Mucosa of stomach (tissue), 1 donor: ENCODE measurements at regions not wholly inside any gene's neighbourhood (a gene's known extent, or its start where the extent isn't known, plus 50 kb on each side); places are given as distances from the start of the nearest gene placed in this dataset.

Experiments
- H3K27me3 ChIP-seq: one replicate; pipeline ENCODE4 v1.7.0; 2013; ENCODE audit warnings: mild to moderate bottlenecking, low read length; ENCODE audit not compliant: control insufficient read depth, insufficient read depth
- H3K36me3 ChIP-seq: one replicate; pipeline ENCODE4 v1.7.0; 2013; ENCODE audit warnings: low read length; ENCODE audit not compliant: control insufficient read depth, insufficient read depth
- H3K4me1 ChIP-seq: one replicate; pipeline ENCODE4 v1.7.0; 2013; ENCODE audit warnings: mild to moderate bottlenecking, low read length; ENCODE audit not compliant: control insufficient read depth, insufficient read depth
- H3K4me3 ChIP-seq: one replicate; pipeline ENCODE4 v1.7.0; 2013; ENCODE audit warnings: low read length
- H3K9ac ChIP-seq: one replicate; pipeline ENCODE4 v1.7.0; 2013; ENCODE audit warnings: mild to moderate bottlenecking, low read length, moderate library complexity
- H3K9me3 ChIP-seq: one replicate; pipeline ENCODE4 v1.7.0; 2013; ENCODE audit warnings: mild to moderate bottlenecking, low read length, moderate library complexity; ENCODE audit not compliant: control insufficient read depth
- donor health status: Pancreatic carcinoma.

DNA sequence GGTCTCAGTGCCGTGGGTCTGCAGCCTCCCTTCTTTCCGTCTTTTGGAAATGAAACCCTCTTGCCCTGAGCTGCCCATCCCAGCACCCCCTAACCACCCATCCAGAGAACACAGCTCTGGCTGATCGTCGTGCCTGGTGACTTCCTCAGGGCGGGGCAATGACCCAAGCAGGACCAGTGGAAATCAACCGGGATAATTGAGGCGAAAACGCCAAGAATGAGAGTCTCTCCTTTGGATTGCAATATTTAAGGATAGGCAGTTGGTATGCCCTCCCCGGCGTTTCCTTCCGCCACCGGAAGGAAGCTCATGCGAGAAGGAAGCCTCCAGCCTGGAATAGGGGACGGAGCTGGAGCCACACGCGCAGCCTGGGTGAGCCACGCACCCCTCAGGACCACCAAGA is 73.7 kb upstream of the PFKP start:
- no peak overlapping the region for H3K4me3 ChIP-seq
- H3K27me3 ChIP-seq: no peaks in the 10 kb centered on the region
- H3K9ac ChIP-seq: no peak overlapping the region
- no peaks in the 10 kb centered on the region for H3K9me3 ChIP-seq
- no peaks in the 10 kb centered on the region for H3K4me1 ChIP-seq
- no peaks in the 10 kb centered on the region for H3K36me3 ChIP-seq

DNA sequence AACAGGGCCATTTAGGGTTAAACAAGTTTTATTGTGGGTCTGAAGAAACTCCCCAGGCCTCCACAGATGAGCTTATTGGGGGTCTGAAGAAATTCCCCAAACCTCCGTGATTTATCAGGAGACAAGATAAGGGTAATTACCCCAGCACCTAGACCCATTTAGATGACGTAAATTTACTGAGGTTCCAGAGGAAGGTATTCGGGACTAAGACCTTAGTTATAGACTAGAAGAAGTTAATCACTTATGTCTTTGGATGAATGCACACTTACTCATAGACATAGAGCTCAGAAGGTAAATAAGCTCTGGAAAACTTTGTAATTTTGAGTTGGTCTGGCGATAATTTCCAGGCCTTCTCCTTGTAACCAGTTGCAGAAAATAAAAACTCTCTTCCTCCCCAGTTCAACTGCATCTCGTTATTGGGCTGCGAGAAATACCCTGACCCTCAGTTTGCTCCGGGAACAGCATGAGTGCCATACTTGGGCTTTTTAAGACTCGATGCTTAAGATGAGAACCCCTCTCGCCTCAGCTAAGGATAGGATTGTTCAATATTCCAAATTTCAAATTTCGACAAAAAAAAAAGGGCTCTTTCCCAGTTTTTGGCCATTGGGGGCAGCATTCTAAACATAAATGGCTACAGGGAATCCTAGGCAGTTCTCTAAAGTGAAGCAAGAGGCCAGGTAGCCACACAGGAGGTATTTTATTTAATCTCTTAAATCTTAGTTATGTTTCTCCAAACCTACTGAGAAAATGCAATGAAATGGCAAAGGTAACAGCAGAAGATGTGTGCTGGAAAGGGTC is 74.7 kb upstream of the PFKP start:
- no peaks in the 10 kb centered on the region for H3K36me3 ChIP-seq
- H3K27me3 ChIP-seq: no peaks in the 10 kb centered on the region
- H3K9me3 ChIP-seq: no peaks in the 10 kb centered on the region

DNA sequence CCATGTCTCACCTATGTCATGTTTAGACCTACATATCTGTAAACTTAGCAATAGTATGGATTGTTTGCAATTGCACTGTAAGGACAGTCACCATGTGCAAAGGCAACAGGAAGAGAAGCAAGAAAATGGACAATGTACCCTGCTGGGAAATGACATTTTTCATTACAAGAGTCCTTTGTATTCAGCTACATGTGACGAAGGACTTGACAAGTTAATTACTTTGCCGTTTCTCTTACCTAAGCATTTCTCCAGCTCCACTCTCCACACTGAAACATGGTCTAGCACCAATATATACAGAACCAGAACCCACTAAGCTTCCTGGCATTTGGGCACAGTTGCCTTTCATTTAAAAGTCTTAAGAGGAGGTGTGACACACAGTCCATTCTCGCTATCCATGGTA is 76.6 kb upstream of the PFKP start:
- Histone ChIP-seq H3K9ac (no peak overlapping the region), H3K4me1 (peaks cover 15% of the 10 kb centered on the region), H3K27me3 (no peaks in the 10 kb centered on the region), H3K36me3 (no peaks in the 10 kb centered on the region), H3K9me3 (no peaks in the 10 kb centered on the region), H3K4me3 (no peak overlapping the region)

More for the DNA sequence above, 74.7 kb upstream of the PFKP start:
- H3K9ac ChIP-seq: no peak overlapping the region
- H3K4me3 ChIP-seq: no peak overlapping the region
- no peaks in the 10 kb centered on the region for H3K4me1 ChIP-seq

DNA sequence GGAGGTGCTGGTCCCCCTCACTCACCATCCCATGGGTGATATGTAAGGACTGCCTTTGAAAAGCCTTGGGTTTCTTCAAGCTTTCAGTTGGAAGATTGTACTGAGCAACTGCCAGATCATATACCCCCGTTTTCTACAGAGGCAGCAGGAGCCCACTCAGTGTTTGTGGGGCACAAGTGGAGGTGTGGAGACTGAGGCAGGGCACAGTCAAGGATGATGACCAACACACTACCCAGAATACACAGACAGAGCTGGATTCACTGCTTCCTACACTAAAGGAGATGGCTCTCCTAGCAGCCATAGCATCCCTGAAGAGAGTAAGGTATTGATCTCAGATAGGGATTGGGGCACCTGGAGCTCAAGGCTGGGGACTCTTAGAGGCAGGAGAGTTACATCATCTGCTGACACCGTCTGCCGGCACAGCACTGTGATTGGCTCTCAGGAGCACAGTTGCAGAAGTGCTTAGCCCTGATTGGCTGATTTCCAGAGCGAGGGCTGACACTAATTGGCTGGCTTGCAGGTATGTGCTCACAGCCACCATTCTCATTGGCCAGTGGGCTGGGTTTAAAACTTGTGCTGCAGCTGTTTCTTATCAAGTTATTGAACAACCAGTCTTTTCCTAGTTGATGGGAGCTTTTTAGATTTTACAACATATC is 77.9 kb upstream of the PFKP start:
- no peaks in the 10 kb centered on the region for H3K27me3 ChIP-seq
- H3K4me1 ChIP-seq: peaks cover 25% of the 10 kb centered on the region
- no peaks in the 10 kb centered on the region for H3K36me3 ChIP-seq
- no peak overlapping the region for H3K4me3 ChIP-seq
- H3K9me3 ChIP-seq: no peaks in the 10 kb centered on the region
- no peak overlapping the region for H3K9ac ChIP-seq

DNA sequence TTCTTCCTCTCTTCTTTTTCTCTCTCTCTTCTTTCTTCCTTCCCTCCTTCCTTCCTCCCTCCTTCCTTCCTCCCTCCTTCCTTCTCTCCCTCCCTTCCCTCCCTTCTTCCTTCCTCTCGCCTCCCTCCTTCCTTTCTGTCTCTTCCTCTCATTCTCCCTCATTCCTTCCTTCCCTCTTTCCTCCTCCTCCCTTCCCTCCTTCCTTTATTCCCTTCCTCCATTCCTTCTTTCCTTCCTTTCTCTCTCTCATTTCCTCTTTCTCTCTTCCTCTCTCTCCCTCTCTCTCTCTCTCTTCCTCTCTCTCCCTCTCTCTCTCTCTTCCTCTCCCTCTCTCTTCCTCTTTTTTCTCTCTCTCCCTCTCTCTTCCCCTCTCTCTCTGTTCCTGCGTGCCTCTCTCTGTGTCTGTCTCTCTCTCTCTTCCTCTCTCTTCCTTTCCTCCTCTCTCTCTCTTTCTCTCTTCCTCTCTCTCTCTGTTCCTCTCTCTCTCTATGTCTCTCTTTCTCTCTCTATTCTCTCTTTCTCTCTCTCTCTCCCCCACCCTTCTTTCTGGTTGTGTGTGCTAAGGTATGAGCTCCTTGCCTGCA is 80.1 kb upstream of the PFKP start:
- no peak overlapping the region for H3K4me3 ChIP-seq
- H3K36me3 ChIP-seq: no peaks in the 10 kb centered on the region
- no peaks in the 10 kb centered on the region for H3K27me3 ChIP-seq
- peaks cover 25% of the 10 kb centered on the region for H3K4me1 ChIP-seq
- H3K9me3 ChIP-seq: no peaks in the 10 kb centered on the region
- H3K9ac ChIP-seq: no peak overlapping the region

DNA sequence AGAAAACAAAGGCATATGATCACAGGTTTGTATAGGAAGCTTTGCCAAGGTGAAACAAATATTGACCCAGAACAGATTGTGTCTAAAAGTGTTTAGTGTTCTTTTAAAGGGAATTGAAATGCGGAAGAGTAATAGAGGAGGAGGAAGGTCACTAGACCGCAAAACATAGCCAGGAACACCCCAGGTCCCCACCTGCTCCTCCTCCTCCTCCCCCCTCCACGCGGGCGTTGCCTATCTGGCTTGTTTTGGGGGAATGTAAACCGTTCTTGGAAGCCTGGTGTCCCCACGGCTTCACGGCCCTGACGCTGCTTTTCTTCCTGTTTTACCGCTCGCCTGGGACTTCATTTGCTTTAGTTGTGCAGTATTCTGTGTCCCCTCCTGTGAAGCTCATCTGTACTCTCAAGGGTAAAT is 81.0 kb upstream of the PFKP start:
- no peaks in the 10 kb centered on the region for H3K9me3 ChIP-seq
- H3K9ac ChIP-seq: peak overlapping the region; percentile 33
- no peaks in the 10 kb centered on the region for H3K36me3 ChIP-seq
- H3K27me3 ChIP-seq: no peaks in the 10 kb centered on the region
- H3K4me3 ChIP-seq: peak overlapping the region; percentile 42
- H3K4me1 ChIP-seq: peaks cover 25% of the 10 kb centered on the region

DNA sequence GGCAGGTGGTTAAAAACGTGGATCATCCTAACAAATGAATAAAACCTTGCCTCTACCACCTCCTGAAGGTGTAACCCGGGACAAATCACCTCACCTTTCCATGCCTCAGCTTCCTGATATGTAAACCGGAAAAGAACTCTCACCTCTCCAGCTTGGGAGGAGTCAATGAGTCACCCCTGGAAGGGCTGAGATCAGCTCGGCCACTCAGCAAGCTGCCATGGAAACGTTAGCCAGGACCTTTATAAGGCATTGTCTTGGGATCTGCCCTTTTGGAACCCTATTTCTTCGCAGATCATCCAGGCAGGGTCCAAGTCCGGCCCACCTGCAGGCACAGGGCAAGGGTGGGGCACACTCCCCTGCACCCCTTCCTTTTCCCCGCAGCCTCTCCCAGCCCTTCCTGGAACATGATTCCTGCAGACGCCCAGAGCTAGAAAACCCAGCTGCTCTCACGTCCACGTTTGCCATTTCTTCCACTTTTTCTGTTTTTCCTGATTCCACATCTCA is 81.6 kb upstream of the PFKP start:
- H3K9ac ChIP-seq: peak overlapping the region; percentile 33
- H3K9me3 ChIP-seq: no peaks in the 10 kb centered on the region
- H3K4me1 ChIP-seq: peaks cover 25% of the 10 kb centered on the region
- H3K4me3 ChIP-seq: peak overlapping the region; percentile 42
- no peaks in the 10 kb centered on the region for H3K27me3 ChIP-seq
- no peaks in the 10 kb centered on the region for H3K36me3 ChIP-seq

DNA sequence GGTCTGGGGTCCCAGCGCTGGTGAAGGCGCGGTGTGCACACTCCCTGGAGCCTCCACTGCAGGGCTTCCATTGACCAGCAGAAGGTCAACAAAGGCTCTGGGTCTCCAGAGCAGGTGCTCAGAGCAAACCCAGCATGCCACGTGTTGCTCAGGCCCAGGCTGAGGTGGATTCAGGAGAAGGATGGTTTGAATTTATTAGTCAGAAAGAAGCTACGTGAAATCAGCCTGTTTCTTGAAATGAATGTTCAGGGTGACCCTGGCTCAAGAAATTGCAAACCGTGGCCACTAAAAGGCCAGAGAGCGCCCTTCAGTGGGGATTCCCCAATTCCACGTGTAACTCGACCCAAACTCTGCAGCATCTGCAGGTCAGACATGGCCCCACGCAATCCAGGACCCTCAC is 82.7 kb upstream of the PFKP start:
- H3K4me3 ChIP-seq: no peak overlapping the region
- no peaks in the 10 kb centered on the region for H3K36me3 ChIP-seq
- no peaks in the 10 kb centered on the region for H3K9me3 ChIP-seq
- peaks cover 25% of the 10 kb centered on the region for H3K4me1 ChIP-seq
- no peak overlapping the region for H3K9ac ChIP-seq
- no peaks in the 10 kb centered on the region for H3K27me3 ChIP-seq

DNA sequence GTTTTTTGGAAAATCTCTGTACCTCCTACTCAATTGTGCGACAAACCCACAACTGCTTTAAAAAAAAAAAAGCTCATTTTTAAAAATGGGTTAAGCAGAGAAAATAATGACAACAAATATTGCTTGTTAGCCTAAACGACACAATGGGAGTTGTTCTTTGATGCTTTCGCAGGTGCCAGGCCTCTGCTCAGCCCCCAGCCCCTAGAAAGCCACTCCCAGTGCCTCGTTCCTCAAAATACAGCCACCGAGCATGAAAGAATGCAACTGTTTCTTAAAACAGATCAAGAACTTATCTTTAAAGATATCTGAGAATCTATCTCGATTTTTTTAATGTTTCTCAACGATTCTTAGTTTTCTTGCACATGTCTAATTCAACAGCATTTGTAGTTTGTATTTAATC is 85.2 kb upstream of the PFKP start:
- Histone ChIP-seq H3K36me3 (no peaks in the 10 kb centered on the region), H3K9me3 (no peaks in the 10 kb centered on the region), H3K27me3 (no peaks in the 10 kb centered on the region), H3K4me3 (no peak overlapping the region), H3K4me1 (peaks cover 24% of the 10 kb centered on the region), H3K9ac (no peak overlapping the region)

DNA sequence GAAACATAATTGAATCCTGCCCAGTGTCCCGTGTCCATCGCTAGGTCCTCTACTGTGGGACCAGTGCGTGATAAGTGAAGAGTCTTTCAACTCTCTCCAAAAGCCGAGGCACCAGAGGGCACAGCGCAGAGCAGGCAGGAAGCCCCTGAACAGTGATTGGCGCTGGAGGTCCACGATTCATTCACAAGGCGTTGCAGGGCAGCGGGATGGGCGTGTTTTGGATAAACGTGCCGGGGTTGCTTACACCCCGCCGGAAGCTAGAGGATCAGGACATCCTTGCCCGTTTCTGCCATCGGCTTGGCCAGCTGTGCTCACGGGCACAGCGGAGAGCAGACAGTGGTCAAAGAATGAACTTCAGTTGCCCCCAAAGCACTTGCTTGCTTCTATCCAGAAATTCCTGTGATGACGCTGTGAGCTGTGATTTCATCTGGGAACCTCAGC is 86.0 kb upstream of the PFKP start:
- Histone ChIP-seq H3K36me3 (no peaks in the 10 kb centered on the region), H3K9ac (no peak overlapping the region), H3K9me3 (no peaks in the 10 kb centered on the region), H3K27me3 (no peaks in the 10 kb centered on the region), H3K4me3 (no peak overlapping the region), H3K4me1 (peaks cover 16% of the 10 kb centered on the region)

DNA sequence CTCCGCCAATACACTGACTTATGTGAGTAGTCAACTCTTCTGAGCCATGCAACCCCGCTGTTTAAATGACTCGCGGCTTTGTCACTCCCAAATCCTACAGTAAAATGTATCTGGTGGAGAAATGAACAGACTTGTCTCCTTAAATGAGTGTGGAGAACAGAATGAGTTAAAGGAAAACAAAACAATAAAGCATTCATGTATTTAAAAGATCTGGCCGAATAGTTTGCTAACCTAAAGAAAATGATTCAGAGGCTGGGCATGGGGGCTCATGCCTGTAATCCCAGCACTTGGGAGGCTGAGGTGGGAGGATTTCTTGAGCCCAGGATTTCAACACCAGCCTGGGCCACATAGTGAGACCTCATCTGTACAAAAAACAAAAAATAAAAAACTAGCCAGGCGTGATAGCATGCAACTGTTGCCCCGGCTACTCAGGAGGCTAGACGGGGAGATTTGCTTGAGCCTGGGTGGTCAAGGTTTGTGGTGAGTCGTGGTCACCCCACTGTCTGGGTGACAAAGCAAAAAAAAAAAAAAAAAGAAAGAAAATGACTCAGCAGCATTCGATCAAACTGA is 86.5 kb upstream of the PFKP start:
- Histone ChIP-seq H3K4me1 (peaks cover 11% of the 10 kb centered on the region), H3K27me3 (no peaks in the 10 kb centered on the region), H3K36me3 (no peaks in the 10 kb centered on the region), H3K9ac (no peak overlapping the region), H3K9me3 (no peaks in the 10 kb centered on the region), H3K4me3 (no peak overlapping the region)

DNA sequence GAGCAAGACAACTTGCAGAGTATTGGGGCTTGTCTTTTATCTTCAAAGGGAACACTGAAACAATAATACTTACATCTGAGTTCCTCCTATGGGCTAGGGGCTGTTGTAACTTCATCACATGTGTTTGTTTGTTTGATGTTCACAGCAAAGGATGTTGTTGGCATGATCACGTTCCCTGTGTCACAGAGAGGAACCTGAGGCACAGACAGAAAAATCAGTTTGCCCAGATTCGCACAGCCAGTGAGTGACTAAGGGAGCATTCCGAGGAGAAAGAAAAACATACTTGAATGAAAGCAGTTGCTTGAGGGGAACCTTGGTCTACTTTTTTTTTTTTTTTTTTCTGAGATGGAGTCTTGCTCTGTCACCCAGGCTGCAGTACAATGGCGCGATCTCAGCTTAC is 87.2 kb upstream of the PFKP start:
- H3K36me3 ChIP-seq: no peaks in the 10 kb centered on the region
- H3K27me3 ChIP-seq: no peaks in the 10 kb centered on the region
- H3K4me1 ChIP-seq: peaks cover 4% of the 10 kb centered on the region
- H3K9ac ChIP-seq: no peak overlapping the region
- H3K4me3 ChIP-seq: no peak overlapping the region
- no peaks in the 10 kb centered on the region for H3K9me3 ChIP-seq
